Esophagus squamous epithelium (tissue), 5 donors: ENCODE measurements at regions not wholly inside any gene's neighbourhood (a gene's known extent, or its start where the extent isn't known, plus 50 kb on each side); places are given as distances from the start of the nearest gene placed in this dataset.

Source experiments
- DNase-seq: peaks from one replicate; lab custom pipeline; 2025; lab: John Stamatoyannopoulos, UW
- H3K27ac ChIP-seq, 4 donors: fragments of 200-600 bp; sonication (generic); one replicate each; pipeline ENCODE4 v1.5.1; 2016 to 2019; ENCODE audit warnings: mild to moderate bottlenecking in 1 of 4
- H3K27me3 ChIP-seq, 4 donors: fragments of 200-600 bp; sonication (generic); 1 replicate in 3 of 4; 2 replicates in 1 of 4; pipeline versions ENCODE4 v1.5.1 to v1.6.0; 2017 to 2021; ENCODE audit warnings: antibody characterized with exemption in 1 of 4
- H3K36me3 ChIP-seq, 3 donors: fragments of 200-600 bp; sonication (generic); one replicate each; pipeline ENCODE4 v1.5.1; 2016 to 2019
- H3K4me1 ChIP-seq, 3 donors: fragments of 200-600 bp; sonication (generic); one replicate each; pipeline ENCODE4 v1.5.1; 2017 to 2019
- H3K4me3 ChIP-seq, 4 donors: fragments of 200-600 bp; sonication (generic); 1 replicate in 3 of 4; 2 replicates in 1 of 4; pipeline ENCODE4 v1.5.1; 2016 to 2019; ENCODE audit warnings: mild to moderate bottlenecking in 2 of 4, moderate library complexity in 1 of 4
- H3K9me3 ChIP-seq, 3 donors: fragments of 200-600 bp; sonication (generic); one replicate each; pipeline ENCODE4 v1.5.1; 2016 to 2019
- CTCF ChIP-seq, 6 experiments: fragments of 450-650 bp in 4 of 6; fragments of 200-600 bp in 2 of 6; sonication (generic) in 2 of 6; IDR thresholded peaks; one replicate each; pipeline ENCODE4 v1.5.1; 2016 to 2019; ENCODE audit warnings: antibody characterized with exemption in 6 of 6, mild to moderate bottlenecking in 4 of 6, moderate library complexity in 4 of 6
- POLR2A ChIP-seq, 4 donors: fragments of 450-650 bp; IDR thresholded peaks; one replicate each; pipeline ENCODE4 v1.6.1; 2017; ENCODE audit warnings: antibody characterized with exemption in 4 of 4, mild to moderate bottlenecking in 4 of 4, moderate library complexity in 3 of 4
- WGBS, 2 donors: methylation state at CpG; one replicate each; pipeline ENCODE4 v1.1.5; 2018; 5-methylcytosine and 5-hydroxymethylcytosine counted together
- intact Hi-C: fragments of 100-400 bp; cut with DNase I; formaldehyde crosslinking; loops from one replicate; pipeline ENCODE4 v1.15.0; 2022
- donor health status: DM: yes; HTN: yes; CAD: no.

GRCh38 chr6:23417133-23417532, 708.9 kb upstream of the NRSN1 start:
- H3K4me1 ChIP-seq = peaks cover 0 to 3% (median 0%) of the 10 kb centered on the region in 3 donors
- no peaks in the 10 kb centered on the region for H3K36me3 ChIP-seq
- TF ChIP-seq POLR2A (IDR thresholded peaks at IDR 0.05) (no peak), CTCF (IDR thresholded peaks at IDR 0.05) (no peak)
- intact Hi-C loops = no loop called here
- H3K4me3 ChIP-seq = no peak overlapping the region
- 87 to 88% methylated on average over 9 of the region's 9 CpGs for WGBS, 2 donors
- no peaks in the 10 kb centered on the region for H3K27me3 ChIP-seq
- H3K9me3 ChIP-seq = no peaks in the 10 kb centered on the region
- H3K27ac ChIP-seq = no peak overlapping the region
- DNase-seq = no peak

- H3K36me3 ChIP-seq = no peaks in the 10 kb centered on the region
- H3K9me3 ChIP-seq = no peaks in the 10 kb centered on the region
- peaks cover 0 to 3% (median 0%) of the 10 kb centered on the region in 3 donors for H3K4me1 ChIP-seq
- TF ChIP-seq CTCF (IDR thresholded peaks at IDR 0.05) (no peak), POLR2A (IDR thresholded peaks at IDR 0.05) (no peak)
- H3K27ac ChIP-seq = no peak overlapping the region
- no peak overlapping the region for H3K4me3 ChIP-seq
- 83 to 87% methylated on average over 3 of the region's 3 CpGs for WGBS, 2 donors
- intact Hi-C loops = no loop called here
- no peaks in the 10 kb centered on the region for H3K27me3 ChIP-seq
- DNase-seq = no peak
Measured at GRCh38 chr6:23418095-23418494, 707.9 kb upstream of the NRSN1 start.

GRCh38 chr6:23419046-23419445, 707.0 kb upstream of the NRSN1 start:
- no peak for TF ChIP-seq POLR2A (IDR thresholded peaks at IDR 0.05)
- TF ChIP-seq CTCF (IDR thresholded peaks at IDR 0.05) = no peak
- H3K9me3 ChIP-seq = no peaks in the 10 kb centered on the region
- WGBS, 2 donors = 87 to 97% methylated on average over 1 of the region's 1 CpG
- H3K27ac ChIP-seq = no peak overlapping the region
- H3K4me3 ChIP-seq = no peak overlapping the region
- H3K4me1 ChIP-seq = peaks cover 0 to 3% (median 0%) of the 10 kb centered on the region in 3 donors
- DNase-seq = no peak
- H3K36me3 ChIP-seq = no peaks in the 10 kb centered on the region
- no peaks in the 10 kb centered on the region for H3K27me3 ChIP-seq
- intact Hi-C loops = no loop called here

- Histone ChIP-seq H3K27ac (no peak overlapping the region), H3K4me3 (no peak overlapping the region), H3K9me3 (no peaks in the 10 kb centered on the region), H3K36me3 (no peaks in the 10 kb centered on the region), H3K27me3 (no peaks in the 10 kb centered on the region), H3K4me1 (no peaks in the 10 kb centered on the region)
- WGBS, 2 donors = 55 to 78% methylated on average over 3 to 4 of the region's 4 CpGs
- no peak for DNase-seq
- intact Hi-C loops = no loop called here
- TF ChIP-seq CTCF (IDR thresholded peaks at IDR 0.05) (no peak), POLR2A (IDR thresholded peaks at IDR 0.05) (no peak)
Measured at GRCh38 chr6:23420659-23421350, 705.2 kb upstream of the NRSN1 start.

- WGBS, 2 donors = 63 to 78% methylated on average over 3 of the region's 3 CpGs
- intact Hi-C loops = no loop called here
Measured at GRCh38 chr6:23424584-23424983, 701.4 kb upstream of the NRSN1 start.

More at GRCh38 chr6:23424584-23424983, 701.4 kb upstream of the NRSN1 start:
- no peak overlapping the region for H3K27ac ChIP-seq
- H3K36me3 ChIP-seq = no peaks in the 10 kb centered on the region
- TF ChIP-seq POLR2A (IDR thresholded peaks at IDR 0.05) (no peak), CTCF (IDR thresholded peaks at IDR 0.05) (no peak)
- no peaks in the 10 kb centered on the region for H3K27me3 ChIP-seq
- H3K4me3 ChIP-seq = no peak overlapping the region
- DNase-seq = no peak
- H3K4me1 ChIP-seq = no peaks in the 10 kb centered on the region
- H3K9me3 ChIP-seq = no peaks in the 10 kb centered on the region
